22Rv1 (cell line): ENCODE measurements at regions not wholly inside any gene's neighbourhood (a gene's known extent, or its start where the extent isn't known, plus 50 kb on each side); places are given as distances from the start of the nearest gene placed in this dataset.

Source experiments
- H3K27ac ChIP-seq: fragments of 450-650 bp; 2 replicates; pipeline ENCODE4 v1.5.1; 2017
- CTCF ChIP-seq: fragments of 450-650 bp; IDR thresholded peaks from 2 replicates; pipeline ENCODE4 v1.5.1; 2017; ENCODE audit warnings: mild to moderate bottlenecking
- ZFX ChIP-seq: fragments of 450-650 bp; IDR thresholded peaks from 2 replicates; pipeline ENCODE4 v1.6.1; 2017; ENCODE audit warnings: antibody characterized with exemption, borderline replicate concordance

GRCh38 chr11:33636104-33636503 is 64.5 kb downstream of the C11orf91 start:
- no peak for TF ChIP-seq ZFX
- TF ChIP-seq CTCF: no peak
- H3K27ac ChIP-seq: no peak overlapping the region

- TF ChIP-seq CTCF (no peak), ZFX (no peak)
- H3K27ac ChIP-seq: no peak overlapping the region
These were observed 65.5 kb downstream of the C11orf91 start for GRCh38 chr11:33635161-33635560.

- H3K27ac ChIP-seq: no peak overlapping the region
- TF ChIP-seq ZFX: no peak
- no peak for TF ChIP-seq CTCF
These were observed 66.3 kb downstream of the C11orf91 start for GRCh38 chr11:33634291-33634834.

GRCh38 chr11:33633251-33634003 is 67.2 kb downstream of the C11orf91 start:
- no peak overlapping the region for H3K27ac ChIP-seq
- TF ChIP-seq ZFX: no peak

- H3K27ac ChIP-seq: no peak overlapping the region
- TF ChIP-seq CTCF (no peak), ZFX (no peak)
These were observed 68.9 kb downstream of the C11orf91 start for GRCh38 chr11:33631749-33632091.

GRCh38 chr11:33630936-33631748 is 69.5 kb downstream of the C11orf91 start:
- H3K27ac ChIP-seq: no peak overlapping the region
- TF ChIP-seq ZFX (no peak), CTCF (no peak)

- H3K27ac ChIP-seq: no peak overlapping the region
- TF ChIP-seq CTCF: no peak
- TF ChIP-seq ZFX: no peak
These were observed 76.5 kb downstream of the C11orf91 start for GRCh38 chr11:33624083-33624482.
